AG10803 (cell line): ENCODE measurements at regions not wholly inside any gene's neighbourhood (a gene's known extent, or its start where the extent isn't known, plus 50 kb on each side); places are given as distances from the start of the nearest gene placed in this dataset.

Experiments used
- DNase-seq: peaks from one replicate; pipeline ENCODE4 v3.0.0; 2010; ENCODE audit warnings: low read depth
- H3K4me3 ChIP-seq: 2 replicates; pipeline ENCODE4 v1.5.1; 2011; ENCODE audit warnings: mild to moderate bottlenecking, low read length, control low read depth
- CTCF ChIP-seq: conservative IDR thresholded peaks from 2 replicates; pipeline ENCODE4 v1.5.1; 2011; ENCODE audit warnings: mild to moderate bottlenecking, low read length, control low read depth, inconsistent platforms

GRCh38 chr16:17548825-17549224 lies 78.1 kb upstream of the XYLT1 start:
- no peak for TF ChIP-seq CTCF
- H3K4me3 ChIP-seq, result no peak overlapping the region
- no peak for DNase-seq

- TF ChIP-seq CTCF, result peak; percentile 31
- DNase-seq, result no peak
These were observed 74.0 kb upstream of the XYLT1 start for GRCh38 chr16:17544785-17545184.

DNA sequence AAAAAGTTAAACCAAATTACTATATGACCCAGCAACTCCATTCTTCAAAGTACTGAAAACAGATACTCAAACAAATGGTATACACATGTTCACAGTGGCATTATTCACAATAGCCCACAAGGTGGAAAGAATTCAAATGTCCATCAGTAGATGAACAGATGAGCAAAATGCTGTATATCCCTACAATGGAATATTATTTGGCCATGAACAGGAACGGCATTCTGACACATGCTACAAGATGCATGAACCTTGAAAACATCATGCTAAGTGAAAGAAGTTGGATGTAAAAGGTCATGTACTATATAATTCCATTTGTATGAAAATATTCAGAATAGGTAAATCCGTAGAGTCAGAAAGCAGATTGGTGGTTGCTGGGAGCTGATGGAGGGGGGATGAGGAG lies 73.5 kb upstream of the XYLT1 start:
- no peak overlapping the region for H3K4me3 ChIP-seq
- TF ChIP-seq CTCF, result no peak
- no peak for DNase-seq

More at GRCh38 chr16:17544785-17545184, 74.0 kb upstream of the XYLT1 start:
- no peak overlapping the region for H3K4me3 ChIP-seq

- no peak overlapping the region for H3K4me3 ChIP-seq
- TF ChIP-seq CTCF, result no peak
- DNase-seq, result no peak
These were observed 72.3 kb upstream of the XYLT1 start for GRCh38 chr16:17543073-17543472.

GRCh38 chr16:17541324-17541723 lies 70.6 kb upstream of the XYLT1 start:
- DNase-seq, result no peak
- no peak overlapping the region for H3K4me3 ChIP-seq
- TF ChIP-seq CTCF, result no peak

DNA sequence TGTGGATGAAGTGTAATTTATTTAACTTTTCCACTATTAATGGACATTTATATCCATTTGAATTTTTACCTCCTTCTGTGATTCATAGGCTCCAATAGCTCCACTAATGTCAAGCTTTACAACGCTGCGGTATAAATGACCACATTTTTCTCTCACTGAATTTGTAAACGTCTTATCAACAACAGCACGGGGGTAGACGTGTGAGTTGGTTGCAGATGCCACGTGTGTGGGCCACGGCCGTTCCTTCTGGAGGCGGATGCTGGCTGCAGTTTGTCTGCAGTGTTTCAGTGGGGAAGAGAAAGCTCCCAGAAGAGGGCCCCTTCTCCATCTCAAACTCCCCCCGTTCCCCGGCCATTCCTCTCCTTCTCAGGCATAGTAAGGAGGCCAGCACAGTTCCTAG lies 68.2 kb upstream of the XYLT1 start:
- TF ChIP-seq CTCF, result no peak
- H3K4me3 ChIP-seq, result no peak overlapping the region
- DNase-seq, result no peak

GRCh38 chr16:17532338-17532995 lies 61.7 kb upstream of the XYLT1 start:
- DNase-seq, result no peak
- no peak for TF ChIP-seq CTCF
- no peak overlapping the region for H3K4me3 ChIP-seq
